ENCODE measurements at regions not wholly inside any gene's neighbourhood (a gene's known extent, or its start where the extent isn't known, plus 50 kb on each side); places are given as distances from the start of the nearest gene placed in this dataset.
"Not testable (repeated sequence)": the region's sequence is repeated elsewhere in the genome, so short reads cannot be mapped to it uniquely, and the experiment has no call there.

- no peak for DNase-seq
These were observed 775.6 kb downstream of the GATA3 start for GRCh38 chr10:8830048-8830447.

- DNase-seq: no peak
These were observed 776.4 kb downstream of the GATA3 start for GRCh38 chr10:8830876-8831275.

GRCh38 chr10:8835453-8836167, 781.1 kb downstream of the GATA3 start:
- DNase-seq: no peak

DNA sequence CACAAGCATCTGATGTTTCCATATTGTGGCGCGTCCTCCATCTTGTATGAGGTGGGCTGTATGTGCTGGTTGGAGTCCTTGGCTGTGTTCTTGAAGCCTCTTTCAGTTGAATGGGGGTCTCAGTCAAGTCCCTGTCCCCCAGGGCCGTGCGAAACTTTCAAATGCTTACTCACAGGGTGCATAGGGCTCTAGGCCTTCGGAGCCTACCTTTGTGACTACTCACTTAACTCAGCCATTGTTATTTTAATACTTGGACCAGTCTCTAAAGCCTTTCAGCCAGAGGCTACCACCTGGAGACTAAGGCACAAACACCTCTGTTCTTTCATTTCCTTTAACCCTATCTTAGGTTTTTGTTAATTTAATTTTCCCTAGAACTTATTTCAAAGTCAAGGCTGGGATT, 785.9 kb downstream of the GATA3 start:
- DNase-seq: no peak

- DNase-seq: no peak
These were observed 789.7 kb downstream of the GATA3 start for GRCh38 chr10:8844141-8844540.

- DNase-seq: no peak
These were observed 798.1 kb downstream of the GATA3 start for GRCh38 chr10:8852546-8852945.

DNA sequence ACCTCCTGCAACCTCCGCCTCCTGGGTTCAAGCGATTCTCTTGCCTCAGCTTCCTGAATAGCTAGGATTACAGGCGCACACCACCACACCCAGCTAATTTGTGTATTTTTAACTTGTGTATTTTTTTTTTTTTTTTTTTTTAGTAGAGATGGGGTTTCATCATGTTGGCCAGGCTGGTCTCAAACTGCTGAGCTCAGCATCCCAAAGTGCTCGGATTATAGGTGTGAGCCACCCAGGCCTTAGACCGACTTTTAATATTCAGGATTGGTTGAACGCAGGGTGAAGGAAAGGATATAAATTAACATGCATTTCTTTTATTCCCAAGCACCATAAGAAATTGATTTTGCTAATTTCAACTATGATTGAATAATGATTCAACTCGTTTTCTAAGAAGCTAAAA, 798.6 kb downstream of the GATA3 start:
- DNase-seq: no peak

DNA sequence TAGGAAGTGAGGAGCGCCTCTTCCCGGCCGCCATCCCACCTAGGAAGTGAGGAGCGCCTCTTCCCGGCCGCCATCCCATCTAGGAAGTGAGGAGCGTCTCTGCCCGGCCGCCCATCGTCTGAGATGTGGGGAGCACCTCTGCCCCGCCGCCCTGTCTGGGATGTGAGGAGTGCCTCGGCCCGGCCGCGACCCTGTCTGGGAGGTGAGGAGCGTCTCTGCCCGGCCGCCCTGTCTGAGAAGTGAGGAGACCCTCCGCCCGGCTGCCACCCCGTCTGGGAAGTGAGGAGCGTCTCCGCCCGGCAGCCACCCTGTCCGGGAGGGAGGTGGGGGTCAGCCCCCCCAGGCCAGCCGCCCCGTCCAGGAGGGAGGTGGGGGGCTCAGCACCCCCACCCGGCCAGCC, 814.4 kb downstream of the GATA3 start:
- not testable (repeated sequence) for DNase-seq

DNA sequence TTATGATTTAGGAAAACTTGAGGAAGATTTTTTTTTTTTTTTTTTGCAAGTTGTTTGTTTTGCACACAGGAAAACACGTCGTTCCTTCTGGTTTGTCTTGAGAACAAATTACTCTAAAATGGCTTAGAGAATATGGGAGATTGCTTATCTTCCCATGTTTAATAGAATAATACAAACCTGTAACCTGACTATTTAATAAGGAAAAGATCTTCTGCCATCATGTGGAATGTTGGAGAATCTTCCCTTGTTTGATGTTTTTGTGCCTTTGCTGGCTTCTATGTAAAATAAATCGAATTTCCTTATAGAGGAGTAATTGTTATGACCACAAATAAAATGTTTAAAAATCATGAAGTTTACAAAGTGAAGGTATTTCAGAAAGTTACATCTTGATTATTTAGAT, 818.8 kb downstream of the GATA3 start:
- DNase-seq: no peak

- DNase-seq: no peak
These were observed 819.8 kb downstream of the GATA3 start for GRCh38 chr10:8874268-8874667.

DNA sequence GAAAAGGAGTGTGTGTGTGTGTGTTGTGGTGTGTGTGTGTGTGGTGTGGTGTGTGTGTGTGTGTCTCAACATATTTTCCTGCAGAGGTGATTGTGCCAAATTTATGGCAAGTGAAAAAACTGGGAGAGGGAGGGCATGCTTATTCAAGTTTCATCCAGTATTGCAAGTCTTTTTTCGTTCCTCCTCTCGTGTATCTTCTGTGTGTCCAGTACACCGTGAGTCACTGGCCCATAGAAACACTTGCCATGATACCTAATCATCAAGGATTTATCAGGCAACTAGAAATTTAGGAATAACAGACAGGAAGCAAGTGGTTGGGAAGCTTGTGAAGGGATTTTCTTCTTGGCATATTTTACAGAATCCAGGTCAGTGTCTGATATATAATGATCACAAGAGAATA, 820.5 kb downstream of the GATA3 start:
- DNase-seq: no peak

DNA sequence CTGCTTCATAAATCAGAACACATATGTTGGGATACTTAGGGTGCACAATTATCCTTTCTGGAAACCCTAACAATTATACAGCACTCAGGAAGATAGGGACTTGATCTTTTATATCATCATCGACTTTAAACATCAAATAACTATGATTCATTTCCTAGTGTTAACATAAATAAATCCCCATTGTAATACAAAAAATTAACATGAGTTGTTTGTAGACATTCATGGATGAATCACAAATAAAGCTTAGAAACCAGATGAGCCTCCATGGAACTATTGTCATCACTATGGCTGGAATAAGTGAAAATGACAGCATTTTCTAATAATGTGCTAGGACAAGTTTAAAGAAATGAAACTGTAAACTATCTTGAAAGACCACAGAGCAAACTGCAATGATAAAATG, 821.7 kb downstream of the GATA3 start:
- DNase-seq: no peak

DNA sequence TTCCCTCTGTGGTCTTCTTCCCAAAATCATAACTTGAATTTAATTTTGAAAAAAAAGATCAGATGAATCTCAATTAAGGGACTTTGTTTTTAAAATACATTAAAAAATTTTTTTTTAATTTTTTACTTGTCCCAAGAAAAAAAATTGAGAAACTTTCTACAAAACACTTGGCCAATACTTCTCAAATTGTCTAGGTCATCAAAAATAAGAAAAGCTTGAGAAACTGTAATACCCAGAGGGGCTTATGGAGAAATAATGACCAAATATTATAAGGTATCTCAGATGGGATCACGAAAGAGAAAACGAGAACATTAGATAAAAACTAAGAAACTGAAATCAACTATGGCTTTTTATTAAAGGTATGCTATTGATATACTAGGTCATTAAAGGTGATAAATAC, 835.0 kb downstream of the GATA3 start:
- no peak for DNase-seq

GRCh38 chr10:8893102-8893501, 838.6 kb downstream of the GATA3 start:
- no peak for DNase-seq

DNA sequence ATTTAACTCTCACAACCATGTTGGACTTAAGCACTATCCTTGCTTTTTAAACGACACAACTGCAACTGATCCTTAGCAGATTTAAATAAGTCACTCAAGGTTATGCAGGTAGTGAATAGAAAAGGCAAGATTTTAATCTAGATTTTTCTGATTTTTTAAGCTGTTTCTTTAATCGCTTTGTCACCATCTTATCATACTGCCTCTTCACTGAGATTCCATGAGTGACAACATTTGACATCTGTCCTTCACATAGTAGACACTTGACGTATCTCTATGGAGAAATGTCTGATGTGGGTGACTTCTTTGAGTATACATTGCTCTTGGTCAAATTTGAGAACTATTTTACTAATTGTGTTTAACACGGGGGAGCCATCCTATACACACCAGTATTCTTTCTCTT, 839.7 kb downstream of the GATA3 start:
- DNase-seq: no peak

DNA sequence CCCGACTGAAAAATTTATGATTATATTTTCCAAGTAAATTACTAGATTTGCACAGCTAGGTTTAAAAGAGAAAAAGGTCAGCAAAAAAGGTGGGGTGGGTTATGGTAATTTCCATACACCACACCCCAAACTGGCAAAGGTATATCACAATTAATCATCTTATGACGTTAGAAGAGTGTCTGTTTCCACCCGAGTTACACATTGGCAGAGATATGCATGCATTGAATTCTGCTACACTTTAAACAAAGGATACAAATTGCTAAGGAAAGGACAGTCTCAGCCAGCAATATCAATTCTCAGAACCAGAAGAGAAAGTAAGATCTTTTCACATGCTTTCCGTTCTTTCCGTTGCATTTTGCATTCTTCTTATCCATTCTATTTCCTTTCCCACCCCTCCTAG, 843.3 kb downstream of the GATA3 start:
- no peak for DNase-seq

GRCh38 chr10:8898745-8899330, 844.4 kb downstream of the GATA3 start:
- no peak for DNase-seq

DNA sequence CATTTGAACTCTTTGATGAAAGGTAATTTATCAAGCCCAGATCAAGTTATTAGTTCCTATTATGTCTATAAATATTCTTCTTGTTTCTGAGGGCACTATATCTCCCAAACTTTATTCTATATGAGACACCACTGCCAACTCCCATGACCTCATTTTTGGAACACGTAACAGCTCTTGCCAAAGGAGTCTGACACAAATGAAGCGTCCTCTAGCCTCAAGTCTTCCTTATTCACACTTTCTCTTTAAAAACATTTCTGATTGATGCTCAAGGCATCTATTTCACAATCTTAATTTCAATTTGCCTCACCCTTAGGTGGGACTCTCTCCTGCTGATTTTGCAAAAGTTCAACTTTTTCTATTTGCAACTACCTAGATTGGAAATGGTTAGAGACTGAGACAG, 848.4 kb downstream of the GATA3 start:
- no peak for DNase-seq

DNA sequence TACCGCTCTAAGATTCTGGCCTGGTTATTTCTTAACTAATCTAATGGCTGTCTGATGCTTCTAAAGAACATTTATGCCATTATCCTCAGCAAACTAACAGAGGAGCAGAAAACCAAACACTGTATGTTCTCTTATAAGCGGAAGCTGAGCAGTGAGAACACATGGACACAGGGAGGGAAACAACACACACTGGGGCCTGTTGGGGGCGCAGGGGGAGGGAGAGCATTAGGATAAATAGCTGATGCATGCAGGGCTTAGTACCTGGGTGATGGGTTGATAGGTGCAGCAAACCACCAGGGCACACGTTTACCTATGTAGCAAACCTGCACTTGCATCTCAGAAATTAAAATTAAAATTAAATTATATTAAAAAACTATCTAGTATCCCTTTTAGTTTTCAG, 853.5 kb downstream of the GATA3 start:
- no peak for DNase-seq

- no peak for DNase-seq
These were observed 855.8 kb downstream of the GATA3 start for GRCh38 chr10:8910314-8910713.

GRCh38 chr10:8911032-8911431, 856.5 kb downstream of the GATA3 start:
- DNase-seq: no peak

DNA sequence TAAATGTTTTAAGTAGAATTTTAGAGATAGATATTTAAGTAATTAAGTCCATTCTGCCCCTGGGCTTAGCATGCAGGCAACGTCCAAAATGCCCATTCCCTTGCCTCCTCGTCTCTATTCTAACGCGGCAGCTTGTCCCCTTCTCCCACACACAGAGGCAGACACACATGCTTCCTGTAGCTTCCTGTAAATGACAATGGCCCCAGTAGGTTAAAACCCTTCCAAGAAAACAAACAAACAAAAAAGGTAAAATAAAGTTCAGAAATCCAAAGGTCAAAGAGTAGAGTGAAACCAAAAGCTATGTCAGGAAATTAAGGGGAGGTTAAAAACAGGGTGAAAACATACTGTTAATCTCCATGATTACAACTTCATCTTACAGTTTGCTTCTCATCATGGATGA, 857.6 kb downstream of the GATA3 start:
- DNase-seq: no peak

DNA sequence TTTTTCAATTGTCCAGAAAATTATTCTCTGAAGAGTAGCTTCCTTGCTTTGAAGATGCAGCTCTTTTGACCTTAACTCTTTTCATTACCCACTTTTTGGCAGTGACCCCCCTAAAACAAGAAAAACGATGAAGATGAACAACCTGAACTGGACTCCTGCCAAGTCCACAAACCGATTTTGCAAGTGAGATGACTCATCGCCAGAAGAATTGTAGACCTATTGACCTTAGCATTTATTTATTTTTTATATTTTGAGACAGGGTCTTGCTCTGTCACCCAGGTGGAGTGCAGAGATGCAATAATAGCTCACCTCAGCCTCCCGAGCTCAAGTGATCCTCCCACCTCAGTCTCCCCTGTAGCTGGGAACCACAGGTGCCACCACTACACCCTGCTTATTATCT, 859.2 kb downstream of the GATA3 start:
- no peak for DNase-seq

DNA sequence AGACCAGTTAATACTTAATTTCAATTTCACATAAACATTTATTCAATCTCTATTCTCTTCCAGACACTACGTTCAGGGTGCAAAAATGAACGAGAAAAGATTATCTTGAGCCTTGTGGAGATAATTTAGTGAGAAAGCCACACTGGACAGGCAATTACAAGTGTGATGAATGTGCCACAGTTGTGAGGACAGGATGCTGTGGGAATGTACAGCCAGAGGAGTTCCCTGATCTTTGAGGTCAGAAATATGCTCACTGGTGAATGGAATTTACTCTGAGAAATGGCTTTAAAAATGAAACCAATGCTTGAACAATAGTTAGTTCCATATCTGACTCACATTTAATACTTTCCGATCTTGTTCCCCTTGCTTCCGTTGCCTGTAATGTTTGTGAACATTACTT, 864.8 kb downstream of the GATA3 start:
- no peak for DNase-seq

DNA sequence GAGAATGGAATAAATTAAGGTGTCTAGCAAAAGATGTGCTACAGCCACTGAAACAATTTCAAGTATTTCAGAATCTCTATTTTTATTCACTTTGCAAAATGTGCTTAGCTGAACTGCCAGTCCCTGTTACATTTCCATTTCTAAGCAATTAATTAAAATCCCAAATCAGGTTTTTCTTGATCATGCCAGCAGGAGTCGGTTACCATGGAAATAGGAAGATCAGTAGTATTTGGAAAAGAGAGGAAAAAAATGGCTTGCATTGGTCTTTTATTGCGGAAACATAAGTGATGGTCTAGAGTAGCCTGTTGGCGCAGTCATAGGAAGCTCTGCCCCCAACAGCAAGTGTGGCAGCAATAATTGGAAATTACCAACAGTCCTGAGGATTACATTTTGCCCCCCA, 867.1 kb downstream of the GATA3 start:
- DNase-seq: no peak

Measured in stimulated activated CD4-positive, alpha-beta T cell treated with anti-CD3 and anti-CD28 coated beads, Interleukin-2, amount 100 ng/mL, for 24 hours (primary cell).